Left kidney (tissue), 1 donor: ENCODE measurements at regions not wholly inside any gene's neighbourhood (a gene's known extent, or its start where the extent isn't known, plus 50 kb on each side); places are given as distances from the start of the nearest gene placed in this dataset.
"Not testable (repeated sequence)": the region's sequence is repeated elsewhere in the genome, so short reads cannot be mapped to it uniquely, and the experiment has no call there.

Source experiments
- DNase-seq: peaks from one replicate; pipeline ENCODE4 v3.0.0-alpha.2; 2013

GRCh38 chr19:5257155-5258045 lies 83.2 kb downstream of the PTPRS start:
- DNase-seq: no peak

GRCh38 chr19:5255602-5256231 lies 84.9 kb downstream of the PTPRS start:
- no peak for DNase-seq

- no peak for DNase-seq
Measured at GRCh38 chr19:5254944-5255343, 85.7 kb downstream of the PTPRS start.

- DNase-seq: no peak
Measured at GRCh38 chr19:5254543-5254942, 86.1 kb downstream of the PTPRS start.

GRCh38 chr19:5253406-5254110 lies 87.1 kb downstream of the PTPRS start:
- no peak for DNase-seq

- DNase-seq: peak; percentile 29
Measured at GRCh38 chr19:5251096-5252065, 89.2 kb downstream of the PTPRS start.

GRCh38 chr19:5250127-5250659 lies 90.4 kb downstream of the PTPRS start:
- DNase-seq: no peak

- DNase-seq: no peak
Measured at GRCh38 chr19:5249526-5249925, 91.1 kb downstream of the PTPRS start.

GRCh38 chr19:5247957-5248705 lies 92.5 kb downstream of the PTPRS start:
- DNase-seq: no peak

GRCh38 chr19:5246554-5247155 lies 94.0 kb downstream of the PTPRS start:
- no peak for DNase-seq

- no peak for DNase-seq
Measured at GRCh38 chr19:5245631-5246553, 94.7 kb downstream of the PTPRS start.

- DNase-seq: no peak
Measured at GRCh38 chr19:5244351-5244750, 96.3 kb downstream of the PTPRS start.

- DNase-seq: no peak
Measured at GRCh38 chr19:5243878-5244277, 96.7 kb downstream of the PTPRS start.

GRCh38 chr19:5241896-5242295 lies 98.7 kb downstream of the PTPRS start:
- not testable (repeated sequence) for DNase-seq

GRCh38 chr19:5240011-5240410 lies 100.6 kb downstream of the PTPRS start:
- no peak for DNase-seq

- no peak for DNase-seq
Measured at GRCh38 chr19:5238700-5239099, 101.9 kb downstream of the PTPRS start.

GRCh38 chr19:5237939-5238480 lies 102.6 kb downstream of the PTPRS start:
- DNase-seq: no peak

GRCh38 chr19:5237190-5237780 lies 103.3 kb downstream of the PTPRS start:
- no peak for DNase-seq
